Stimulated activated naive B cell treated with anti-CD40 and anti-IgM and Interleukin-4, amounts not matched to agents 10 μg/mL and 1 μg/mL and 100 μg/mL, for 72 hours (primary cell): ENCODE measurements at regions not wholly inside any gene's neighbourhood (a gene's known extent, or its start where the extent isn't known, plus 50 kb on each side); places are given as distances from the start of the nearest gene placed in this dataset.

Source experiments
- ATAC-seq, 2 donors: fragments of 150-1000 bp; cut with Tn5 transposase; replicated peaks; 2 replicates each; pipeline ENCODE4 v1.10.0; 2021; ENCODE audit warnings: moderate library complexity in 1 of 2
- DNase-seq: peaks from one replicate; pipeline ENCODE4 v3.0.0; 2021
- H3K27ac Mint-ChIP-seq: one replicate; pipeline ENCODE4 v1.8.0; 2022; ENCODE audit warnings: mild to moderate bottlenecking, mixed read lengths
- H3K27me3 Mint-ChIP-seq, 2 donors: one replicate each; pipeline ENCODE4 v1.8.0; 2022; ENCODE audit warnings: mixed read lengths in 2 of 2
- H3K36me3 Mint-ChIP-seq, 2 donors: one replicate each; pipeline ENCODE4 v1.8.0; 2022; ENCODE audit warnings: mixed read lengths in 2 of 2, mild to moderate bottlenecking in 1 of 2
- H3K4me1 Mint-ChIP-seq, 2 donors: one replicate each; pipeline ENCODE4 v1.8.0; 2022; ENCODE audit warnings: mixed read lengths in 2 of 2, mild to moderate bottlenecking in 1 of 2
- H3K4me3 Mint-ChIP-seq, 2 donors: one replicate each; pipeline ENCODE4 v1.8.0; 2022; ENCODE audit warnings: mild to moderate bottlenecking in 2 of 2, mixed read lengths in 2 of 2, moderate library complexity in 1 of 2
- H3K9me3 Mint-ChIP-seq, 2 donors: one replicate each; pipeline ENCODE4 v1.8.0; 2022; ENCODE audit warnings: mixed read lengths in 2 of 2, mild to moderate bottlenecking in 1 of 2

DNA sequence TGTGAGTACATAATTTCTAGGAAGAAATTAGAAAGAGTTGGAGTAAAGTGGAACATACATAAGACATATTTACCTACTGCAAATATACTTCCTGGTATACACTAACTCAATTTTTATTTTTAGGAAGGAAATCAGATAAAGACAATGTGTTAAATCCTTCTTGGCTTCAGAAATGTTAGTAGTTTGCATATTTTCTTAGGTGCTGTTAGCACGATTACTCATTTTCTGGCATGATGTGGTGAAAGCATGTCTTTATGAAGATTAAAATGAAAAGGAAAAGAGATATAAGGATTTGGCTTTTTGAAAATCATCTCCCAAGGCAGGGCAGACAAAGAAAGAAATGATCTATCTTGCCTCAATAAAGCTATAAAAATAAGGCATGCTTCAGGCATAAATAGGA is 287.6 kb upstream of the E2F7 start:
- ATAC-seq: no peak
- Mint-ChIP-seq H3K27ac (no peak overlapping the region), H3K27me3 (peaks cover 0 to 13% of the 10 kb centered on the region in 2 donors), H3K4me3 (no peak overlapping the region), H3K36me3 (no peaks in the 10 kb centered on the region), H3K4me1 (no peaks in the 10 kb centered on the region), H3K9me3 (peaks cover 0 to 3% of the 10 kb centered on the region in 2 donors)
- no peak for DNase-seq

GRCh38 chr12:77351860-77352259 is 286.5 kb upstream of the E2F7 start:
- DNase-seq (no peak), ATAC-seq (no peak)
- H3K4me1 Mint-ChIP-seq: no peaks in the 10 kb centered on the region
- no peak overlapping the region for H3K4me3 Mint-ChIP-seq
- peaks cover 0 to 4% of the 10 kb centered on the region in 2 donors for H3K9me3 Mint-ChIP-seq
- no peak overlapping the region for H3K27ac Mint-ChIP-seq
- H3K36me3 Mint-ChIP-seq: no peaks in the 10 kb centered on the region
- peaks cover 0 to 13% of the 10 kb centered on the region in 2 donors for H3K27me3 Mint-ChIP-seq

DNA sequence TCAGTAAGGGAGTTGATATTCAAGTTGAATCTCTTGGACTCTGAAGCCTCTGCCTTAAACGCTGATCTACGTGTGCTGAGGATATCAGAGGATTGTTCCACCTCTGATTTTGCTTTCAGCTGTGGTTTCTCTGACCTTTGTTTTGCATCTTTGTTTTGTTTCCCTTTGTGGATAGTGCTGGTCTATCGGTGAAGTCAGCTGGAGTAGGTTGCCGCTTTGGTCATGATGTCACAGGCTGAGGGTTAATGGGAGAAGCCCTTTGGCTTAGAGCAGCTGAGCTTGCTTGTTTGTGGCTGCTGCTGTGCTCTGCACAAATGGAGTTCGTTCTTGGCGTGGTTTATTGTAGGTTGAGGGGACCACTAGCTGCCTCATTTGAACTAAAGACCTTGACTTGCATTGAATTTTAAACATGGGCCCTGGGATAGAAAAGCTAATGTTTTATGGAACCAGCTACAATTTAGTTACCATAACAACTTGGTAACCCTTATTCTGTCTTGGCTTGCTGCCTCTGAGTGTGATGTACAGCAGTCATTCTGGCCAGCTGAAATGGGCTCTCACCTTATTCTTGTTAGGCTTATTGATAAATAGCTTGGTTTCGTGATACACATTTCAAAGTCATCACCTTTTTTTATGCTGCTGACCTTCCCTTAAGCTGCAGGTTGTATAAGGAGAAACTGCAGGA is 284.5 kb upstream of the E2F7 start:
- H3K4me1 Mint-ChIP-seq: no peaks in the 10 kb centered on the region
- no peak for DNase-seq
- ATAC-seq: no peak

GRCh38 chr12:77347017-77347416 is 281.6 kb upstream of the E2F7 start:
- Mint-ChIP-seq H3K9me3 (peaks cover 0 to 3% of the 10 kb centered on the region in 2 donors), H3K4me1 (no peaks in the 10 kb centered on the region), H3K36me3 (no peaks in the 10 kb centered on the region), H3K27ac (no peak overlapping the region), H3K4me3 (no peak overlapping the region), H3K27me3 (peaks cover 0 to 13% of the 10 kb centered on the region in 2 donors)
- DNase-seq (no peak), ATAC-seq (no peak)

More for the DNA sequence above, 284.5 kb upstream of the E2F7 start:
- Mint-ChIP-seq H3K27me3 (peaks cover 0 to 13% of the 10 kb centered on the region in 2 donors), H3K4me3 (no peak overlapping the region), H3K36me3 (no peaks in the 10 kb centered on the region), H3K9me3 (peaks cover 0 to 5% of the 10 kb centered on the region in 2 donors), H3K27ac (no peak overlapping the region)

DNA sequence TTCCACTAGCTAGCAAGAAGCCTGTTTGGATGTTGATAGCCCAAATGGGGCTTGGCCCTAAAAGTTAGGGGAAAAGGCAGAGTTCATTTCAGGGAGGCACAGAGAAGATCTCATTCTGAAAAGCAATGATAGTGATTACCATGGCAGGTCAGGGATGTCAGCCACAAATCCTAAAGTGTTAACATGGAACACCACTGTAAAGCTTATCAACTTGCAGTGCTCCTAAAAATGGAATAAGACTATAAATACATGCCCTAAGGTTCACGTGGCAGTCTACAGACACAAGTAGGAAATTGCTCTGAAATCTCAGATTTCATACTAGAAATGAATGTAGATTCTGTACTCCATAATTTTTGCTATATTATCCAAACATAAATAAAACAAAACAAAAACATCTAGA is 280.0 kb upstream of the E2F7 start:
- DNase-seq (no peak), ATAC-seq (no peak)
- Mint-ChIP-seq H3K27me3 (peaks cover 0 to 9% of the 10 kb centered on the region in 2 donors), H3K4me3 (no peak overlapping the region), H3K9me3 (peaks cover 0 to 3% of the 10 kb centered on the region in 2 donors), H3K36me3 (no peaks in the 10 kb centered on the region), H3K27ac (no peak overlapping the region), H3K4me1 (no peaks in the 10 kb centered on the region)

- Mint-ChIP-seq H3K27ac (no peak overlapping the region), H3K9me3 (peaks cover 0 to 3% of the 10 kb centered on the region in 2 donors), H3K4me1 (no peaks in the 10 kb centered on the region), H3K4me3 (no peak overlapping the region), H3K27me3 (peaks cover 0 to 2% of the 10 kb centered on the region in 2 donors), H3K36me3 (no peaks in the 10 kb centered on the region)
- no peak for ATAC-seq
- no peak for DNase-seq
Measured at GRCh38 chr12:77344651-77345050, 279.3 kb upstream of the E2F7 start.

GRCh38 chr12:77343291-77343690 is 277.9 kb upstream of the E2F7 start:
- Mint-ChIP-seq H3K4me3 (no peak overlapping the region), H3K36me3 (no peaks in the 10 kb centered on the region), H3K4me1 (no peaks in the 10 kb centered on the region), H3K27ac (no peak overlapping the region), H3K9me3 (peaks cover 0 to 3% of the 10 kb centered on the region in 2 donors), H3K27me3 (no peaks in the 10 kb centered on the region)
- no peak for DNase-seq
- no peak for ATAC-seq

DNA sequence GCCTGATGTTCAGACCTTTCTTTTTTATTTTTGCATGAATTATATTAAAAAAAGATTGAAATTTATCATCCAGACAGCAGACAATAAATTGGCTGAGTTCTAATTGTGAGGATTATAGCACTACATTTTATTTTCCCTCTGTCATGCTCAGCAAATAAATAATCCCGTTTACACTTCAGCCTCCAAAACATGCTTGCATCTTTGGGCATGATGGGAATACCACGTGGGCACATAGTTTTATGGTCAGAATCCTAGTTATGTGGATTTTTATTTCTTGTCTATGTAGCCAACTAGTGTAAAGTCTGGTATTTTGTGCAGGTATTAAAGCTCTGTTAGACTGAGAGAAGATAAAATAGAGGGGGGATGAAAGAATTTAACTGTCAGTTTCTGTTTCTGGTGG is 276.9 kb upstream of the E2F7 start:
- H3K27ac Mint-ChIP-seq: no peak overlapping the region
- H3K27me3 Mint-ChIP-seq: no peaks in the 10 kb centered on the region
- H3K4me3 Mint-ChIP-seq: no peak overlapping the region
- no peaks in the 10 kb centered on the region for H3K36me3 Mint-ChIP-seq
- ATAC-seq (no peak), DNase-seq (no peak)
- H3K4me1 Mint-ChIP-seq: no peaks in the 10 kb centered on the region
- H3K9me3 Mint-ChIP-seq: peaks cover 0 to 3% of the 10 kb centered on the region in 2 donors

DNA sequence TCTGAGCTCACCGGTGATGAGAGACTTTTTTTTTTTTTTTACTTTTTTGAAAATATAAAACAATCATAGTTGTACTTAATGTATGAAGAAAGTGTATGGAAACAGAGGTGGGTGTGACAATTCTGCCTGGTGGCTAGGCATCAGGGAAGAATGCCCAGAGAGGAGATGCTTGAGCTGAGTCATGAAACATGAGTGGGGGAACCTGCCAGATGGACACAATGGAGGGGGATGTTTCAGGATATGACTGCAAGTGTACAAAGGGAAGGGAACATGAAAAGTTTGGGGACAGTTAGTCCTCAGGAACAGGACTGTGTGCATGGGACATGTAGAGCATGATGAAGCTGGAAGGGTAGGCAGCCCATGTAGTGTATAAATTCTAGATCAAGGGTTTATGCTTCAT is 274.2 kb upstream of the E2F7 start:
- Mint-ChIP-seq H3K27ac (no peak overlapping the region), H3K4me3 (no peak overlapping the region), H3K9me3 (peaks cover 0 to 1% of the 10 kb centered on the region in 2 donors), H3K36me3 (no peaks in the 10 kb centered on the region), H3K27me3 (no peaks in the 10 kb centered on the region), H3K4me1 (no peaks in the 10 kb centered on the region)
- no peak for ATAC-seq
- no peak for DNase-seq

GRCh38 chr12:77337362-77337761 is 272.0 kb upstream of the E2F7 start:
- no peaks in the 10 kb centered on the region for H3K36me3 Mint-ChIP-seq
- H3K27me3 Mint-ChIP-seq: no peaks in the 10 kb centered on the region
- H3K4me3 Mint-ChIP-seq: no peak overlapping the region
- DNase-seq (no peak), ATAC-seq (no peak)
- H3K27ac Mint-ChIP-seq: no peak overlapping the region
- peaks cover 0 to 1% of the 10 kb centered on the region in 2 donors for H3K9me3 Mint-ChIP-seq
- no peaks in the 10 kb centered on the region for H3K4me1 Mint-ChIP-seq

GRCh38 chr12:77334806-77335205 is 269.4 kb upstream of the E2F7 start:
- ATAC-seq (no peak), DNase-seq (no peak)
- Mint-ChIP-seq H3K4me1 (no peaks in the 10 kb centered on the region), H3K36me3 (no peaks in the 10 kb centered on the region), H3K9me3 (peaks cover 0 to 1% of the 10 kb centered on the region in 2 donors), H3K27me3 (no peaks in the 10 kb centered on the region), H3K27ac (no peak overlapping the region), H3K4me3 (no peak overlapping the region)

DNA sequence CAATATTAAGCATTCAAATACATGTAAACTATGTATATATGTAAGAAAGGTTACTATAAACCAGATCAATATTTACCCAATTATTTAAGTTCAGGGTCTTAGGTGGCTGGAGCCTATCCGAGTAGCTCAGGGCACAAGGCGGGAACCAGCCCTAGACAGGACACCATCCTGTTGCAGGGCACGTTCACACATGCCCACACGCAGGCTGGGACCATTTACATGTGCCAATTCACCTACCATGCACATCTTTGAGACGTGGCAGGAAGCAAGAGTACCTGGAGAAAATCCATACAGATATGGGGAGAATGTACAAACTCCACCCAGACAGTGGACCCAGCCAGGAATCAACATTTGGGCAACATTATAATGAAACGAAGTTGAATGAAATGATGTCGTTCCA is 263.0 kb upstream of the E2F7 start:
- Mint-ChIP-seq H3K36me3 (peaks cover 3% of the 10 kb centered on the region in 2 donors), H3K27me3 (peaks cover 32 to 56% of the 10 kb centered on the region in 2 donors), H3K27ac (no peak overlapping the region), H3K4me3 (no peak overlapping the region), H3K9me3 (no peaks in the 10 kb centered on the region), H3K4me1 (peaks cover 12 to 18% of the 10 kb centered on the region in 2 donors)
- DNase-seq: no peak
- no peak for ATAC-seq

DNA sequence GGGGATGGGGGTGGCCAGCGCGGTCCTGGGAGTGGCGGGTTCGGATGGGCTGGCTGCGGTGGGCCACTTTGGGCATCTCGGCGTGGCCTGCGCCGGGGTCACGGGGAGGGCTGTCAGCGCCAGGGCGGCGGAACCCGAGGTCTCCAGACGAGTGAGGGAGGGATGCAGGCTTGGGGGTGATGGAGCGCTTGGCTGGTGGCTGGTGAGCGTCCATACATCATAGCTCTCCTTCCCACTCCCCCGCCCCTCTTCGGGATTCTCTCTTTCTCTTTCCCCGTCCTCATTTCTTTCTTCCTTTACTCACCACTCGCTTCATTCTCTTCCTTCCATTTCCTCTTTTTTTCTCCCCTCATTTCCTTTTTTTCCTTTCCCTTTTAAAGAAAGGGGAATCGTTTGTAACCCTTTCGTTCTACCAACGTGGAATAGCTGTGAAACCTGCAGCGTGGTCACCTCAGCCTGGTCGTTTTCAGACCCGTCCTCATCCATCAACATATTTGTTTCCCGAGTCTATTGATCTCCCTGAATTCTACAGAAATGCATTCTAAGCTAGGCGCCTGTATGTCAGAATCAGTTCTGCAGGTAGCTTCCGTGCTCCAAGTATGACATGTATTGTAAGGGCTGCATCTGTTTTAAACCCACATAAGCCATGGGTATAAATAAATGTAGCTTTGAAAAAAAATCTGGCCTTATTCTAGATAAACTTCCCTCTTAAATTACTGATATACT is 260.3 kb upstream of the E2F7 start:
- Mint-ChIP-seq H3K9me3 (no peaks in the 10 kb centered on the region), H3K4me1 (peaks cover 12 to 18% of the 10 kb centered on the region in 2 donors), H3K27ac (no peak overlapping the region), H3K27me3 (peaks cover 38 to 66% of the 10 kb centered on the region in 2 donors), H3K36me3 (peaks cover 3% of the 10 kb centered on the region in 2 donors), H3K4me3 (peak overlapping the region; percentile 72 to 83)
- ATAC-seq (no peak), DNase-seq (no peak)

- peaks cover 3% of the 10 kb centered on the region in 2 donors for H3K36me3 Mint-ChIP-seq
- DNase-seq: no peak
- H3K4me3 Mint-ChIP-seq: peak overlapping the region; percentile 72 to 83
- no peaks in the 10 kb centered on the region for H3K9me3 Mint-ChIP-seq
- no peak overlapping the region for H3K27ac Mint-ChIP-seq
- H3K27me3 Mint-ChIP-seq: peaks cover 38 to 66% of the 10 kb centered on the region in 2 donors
- H3K4me1 Mint-ChIP-seq: peaks cover 12 to 18% of the 10 kb centered on the region in 2 donors
- peak; percentile 77 to 90 for ATAC-seq
Measured at GRCh38 chr12:77324763-77325468, 259.5 kb upstream of the E2F7 start.
